ENCODE measurements at regions not wholly inside any gene's neighbourhood (a gene's known extent, or its start where the extent isn't known, plus 50 kb on each side); places are given as distances from the start of the nearest gene placed in this dataset.

DNA sequence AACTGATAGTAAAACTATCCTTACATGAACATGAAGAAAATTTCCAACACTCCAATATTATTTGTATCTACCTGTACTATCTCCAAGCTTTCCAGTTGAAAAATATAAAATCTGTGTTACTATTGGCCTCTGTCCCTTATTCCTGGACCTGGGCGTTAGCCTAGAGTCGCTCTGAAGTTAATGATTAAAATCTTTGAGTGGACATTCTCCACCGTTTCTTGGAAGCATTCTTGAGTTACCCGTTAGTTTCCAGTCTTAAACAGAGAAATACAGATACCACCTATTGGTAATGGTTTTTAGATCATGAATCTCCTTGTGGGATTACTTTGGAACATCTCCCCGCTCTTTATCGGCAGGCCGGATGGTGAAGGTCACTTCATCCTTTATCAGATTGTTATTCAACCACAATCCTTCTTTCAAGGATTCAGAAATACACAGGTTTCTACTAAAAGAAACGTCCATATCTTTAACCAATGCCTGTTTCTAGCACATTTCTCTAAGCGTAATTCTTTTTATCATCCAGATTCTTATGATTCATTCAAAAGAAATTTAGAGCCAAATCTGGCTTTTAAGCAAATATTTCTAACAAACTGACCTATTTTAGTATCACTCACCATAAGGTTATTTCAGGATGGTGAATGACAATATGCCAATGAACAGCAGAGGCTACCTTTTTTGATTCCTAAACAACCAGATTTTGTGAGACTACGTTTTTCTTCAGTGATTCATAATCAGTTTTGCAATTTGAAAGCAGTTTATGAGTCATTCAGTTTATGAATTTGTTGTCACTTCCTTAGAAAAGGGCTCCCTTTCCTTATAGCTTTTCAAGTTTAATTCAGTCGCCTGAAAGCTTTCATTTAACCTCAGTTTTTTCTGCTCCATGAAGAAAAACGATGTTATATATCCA, 70.2 kb upstream of the ERRFI1 start:
- DNase-seq (ENCODE audit: low read depth), result peak; percentile 90
- no peak overlapping the region for H3K4me3 ChIP-seq (ENCODE audit: low read depth, low read length)
- TF ChIP-seq, protein P1, sequence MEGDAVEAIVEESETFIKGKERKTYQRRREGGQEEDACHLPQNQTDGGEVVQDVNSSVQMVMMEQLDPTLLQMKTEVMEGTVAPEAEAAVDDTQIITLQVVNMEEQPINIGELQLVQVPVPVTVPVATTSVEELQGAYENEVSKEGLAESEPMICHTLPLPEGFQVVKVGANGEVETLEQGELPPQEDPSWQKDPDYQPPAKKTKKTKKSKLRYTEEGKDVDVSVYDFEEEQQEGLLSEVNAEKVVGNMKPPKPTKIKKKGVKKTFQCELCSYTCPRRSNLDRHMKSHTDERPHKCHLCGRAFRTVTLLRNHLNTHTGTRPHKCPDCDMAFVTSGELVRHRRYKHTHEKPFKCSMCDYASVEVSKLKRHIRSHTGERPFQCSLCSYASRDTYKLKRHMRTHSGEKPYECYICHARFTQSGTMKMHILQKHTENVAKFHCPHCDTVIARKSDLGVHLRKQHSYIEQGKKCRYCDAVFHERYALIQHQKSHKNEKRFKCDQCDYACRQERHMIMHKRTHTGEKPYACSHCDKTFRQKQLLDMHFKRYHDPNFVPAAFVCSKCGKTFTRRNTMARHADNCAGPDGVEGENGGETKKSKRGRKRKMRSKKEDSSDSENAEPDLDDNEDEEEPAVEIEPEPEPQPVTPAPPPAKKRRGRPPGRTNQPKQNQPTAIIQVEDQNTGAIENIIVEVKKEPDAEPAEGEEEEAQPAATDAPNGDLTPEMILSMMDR (conservative IDR thresholded peaks at IDR 0.05; ENCODE audit: low read depth, low read length), result no peak

DNA sequence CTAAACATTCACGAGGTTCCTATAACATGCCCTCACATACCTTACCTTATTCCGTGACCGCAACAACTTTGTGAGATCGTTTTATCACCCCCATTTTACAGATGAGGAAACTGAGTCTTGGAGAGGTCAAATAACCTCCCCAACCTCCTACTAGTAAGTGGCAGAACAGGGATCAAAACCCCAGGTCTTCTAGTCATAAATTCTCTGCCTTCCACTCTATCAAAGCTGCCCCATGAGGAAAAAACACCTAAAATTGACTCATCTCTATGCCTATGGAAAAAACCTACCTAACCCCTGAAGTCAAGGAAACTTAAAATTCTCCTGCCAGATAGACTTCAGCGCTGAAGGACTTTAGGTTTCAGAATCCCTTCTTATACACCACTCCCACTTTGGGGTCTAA, 69.5 kb upstream of the ERRFI1 start:
- H3K4me3 ChIP-seq (ENCODE audit: low read depth, low read length), result no peak overlapping the region
- no peak for DNase-seq (ENCODE audit: low read depth)
- TF ChIP-seq, protein P1 (conservative IDR thresholded peaks at IDR 0.05; ENCODE audit: low read depth, low read length), result no peak

- peak; percentile 95 for DNase-seq (ENCODE audit: low read depth)
- TF ChIP-seq, protein P1 (conservative IDR thresholded peaks at IDR 0.05; ENCODE audit: low read depth, low read length), result no peak
- H3K4me3 ChIP-seq (ENCODE audit: low read depth, low read length), result no peak overlapping the region
These were observed 68.6 kb upstream of the ERRFI1 start for GRCh38 chr1:8094481-8095241.

GRCh38 chr1:8093221-8093980, 67.3 kb upstream of the ERRFI1 start:
- no peak overlapping the region for H3K4me3 ChIP-seq (ENCODE audit: low read depth, low read length)
- TF ChIP-seq, protein P1 (conservative IDR thresholded peaks at IDR 0.05; ENCODE audit: low read depth, low read length), result no peak
- no peak for DNase-seq (ENCODE audit: low read depth)

GRCh38 chr1:8092657-8093056, 66.5 kb upstream of the ERRFI1 start:
- no peak overlapping the region for H3K4me3 ChIP-seq (ENCODE audit: low read depth, low read length)
- DNase-seq (ENCODE audit: low read depth), result no peak
- TF ChIP-seq, protein P1 (conservative IDR thresholded peaks at IDR 0.05; ENCODE audit: low read depth, low read length), result no peak

DNA sequence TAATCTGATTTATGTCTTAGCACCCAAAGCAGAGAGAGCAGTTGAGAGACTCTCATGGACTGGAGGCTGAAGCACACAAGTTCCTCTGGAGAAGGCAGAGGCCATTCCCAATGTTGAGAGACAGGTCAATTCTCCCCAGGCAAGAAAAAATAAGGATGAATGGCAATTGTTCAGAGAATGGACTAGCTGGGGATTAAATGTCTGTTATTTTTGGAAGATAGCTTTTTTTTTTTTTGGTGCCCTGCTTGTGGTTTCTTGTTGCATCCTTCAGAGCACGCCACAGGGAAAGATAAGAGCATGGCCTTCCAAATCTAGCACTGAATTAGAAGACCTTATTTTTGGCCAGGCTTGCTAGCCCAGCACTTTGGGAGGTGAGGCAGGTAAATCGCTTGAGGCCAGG, 65.6 kb upstream of the ERRFI1 start:
- TF ChIP-seq, protein P1 (conservative IDR thresholded peaks at IDR 0.05; ENCODE audit: low read depth, low read length), result no peak
- H3K4me3 ChIP-seq (ENCODE audit: low read depth, low read length), result no peak overlapping the region
- peak; percentile 39 for DNase-seq (ENCODE audit: low read depth)
